Astrocyte of the spinal cord (primary cell): ENCODE measurements at regions not wholly inside any gene's neighbourhood (a gene's known extent, or its start where the extent isn't known, plus 50 kb on each side); places are given as distances from the start of the nearest gene placed in this dataset.

ENCODE experiments used
- DNase-seq: peaks from one replicate; pipeline ENCODE4 v3.0.0; 2011; ENCODE audit warnings: low read depth, low spot score
- H3K4me3 ChIP-seq: 2 replicates; pipeline ENCODE4 v1.5.1; 2011; ENCODE audit warnings: low read depth, mild to moderate bottlenecking, low read length, moderate library complexity
- CTCF ChIP-seq: IDR thresholded peaks from 2 replicates; pipeline ENCODE4 v1.5.1; 2012; ENCODE audit warnings: low read depth, mild to moderate bottlenecking, low read length, inconsistent platforms
- in situ Hi-C: cut with HindIII; loops from 2 replicates; pipeline ENCODE4 v1.10.0; 2017; ENCODE audit warnings: low sequenced_read_pairs

DNA sequence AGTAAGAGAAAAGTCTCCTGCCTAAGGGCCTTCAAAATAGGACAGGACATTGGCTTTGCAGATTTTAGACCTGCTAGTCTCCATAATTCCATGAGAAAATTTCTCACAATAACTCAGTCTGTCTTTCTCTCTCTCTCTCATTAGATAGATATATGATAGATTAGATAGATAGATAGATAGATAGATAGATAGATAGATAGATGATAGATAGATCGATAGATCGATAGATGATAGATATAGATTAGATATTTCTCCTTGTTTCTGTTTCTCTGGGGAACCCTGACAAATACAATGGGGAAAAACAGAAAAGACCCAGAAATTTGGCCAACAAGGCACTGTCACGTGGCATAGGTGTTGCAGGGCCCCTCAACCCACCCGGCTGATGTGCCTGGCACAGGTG, 84.4 kb upstream of the ALDH1B1 start:
- DNase-seq = no peak
- TF ChIP-seq CTCF = no peak
- H3K4me3 ChIP-seq = no peak overlapping the region
- in situ Hi-C loops = no loop called here

- no peak overlapping the region for H3K4me3 ChIP-seq
- no peak for DNase-seq
- TF ChIP-seq CTCF = no peak
- in situ Hi-C loops = no loop called here
Measured at GRCh38 chr9:38306899-38307298, 85.6 kb upstream of the ALDH1B1 start.

DNA sequence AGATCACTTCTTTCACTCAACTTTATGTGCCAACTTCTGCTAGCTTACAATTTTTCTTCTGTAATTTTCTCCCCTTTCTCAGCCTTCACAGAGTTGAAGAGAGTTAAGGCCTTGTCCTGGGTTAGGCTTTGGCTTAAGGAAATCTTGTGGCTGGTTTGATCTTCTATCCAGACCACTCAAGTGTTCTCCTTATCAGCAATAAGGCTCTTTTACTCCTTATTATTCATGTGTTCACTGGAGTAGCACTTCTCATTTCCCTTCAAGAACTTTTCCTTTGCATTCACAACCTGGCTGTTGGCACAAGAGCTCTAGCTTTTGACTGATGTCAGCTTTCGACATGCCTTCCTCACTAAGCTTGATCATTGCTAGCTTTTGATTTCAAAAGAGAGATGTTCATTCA, 86.9 kb upstream of the ALDH1B1 start:
- in situ Hi-C loops = no loop called here
- TF ChIP-seq CTCF = no peak
- no peak for DNase-seq
- no peak overlapping the region for H3K4me3 ChIP-seq

DNA sequence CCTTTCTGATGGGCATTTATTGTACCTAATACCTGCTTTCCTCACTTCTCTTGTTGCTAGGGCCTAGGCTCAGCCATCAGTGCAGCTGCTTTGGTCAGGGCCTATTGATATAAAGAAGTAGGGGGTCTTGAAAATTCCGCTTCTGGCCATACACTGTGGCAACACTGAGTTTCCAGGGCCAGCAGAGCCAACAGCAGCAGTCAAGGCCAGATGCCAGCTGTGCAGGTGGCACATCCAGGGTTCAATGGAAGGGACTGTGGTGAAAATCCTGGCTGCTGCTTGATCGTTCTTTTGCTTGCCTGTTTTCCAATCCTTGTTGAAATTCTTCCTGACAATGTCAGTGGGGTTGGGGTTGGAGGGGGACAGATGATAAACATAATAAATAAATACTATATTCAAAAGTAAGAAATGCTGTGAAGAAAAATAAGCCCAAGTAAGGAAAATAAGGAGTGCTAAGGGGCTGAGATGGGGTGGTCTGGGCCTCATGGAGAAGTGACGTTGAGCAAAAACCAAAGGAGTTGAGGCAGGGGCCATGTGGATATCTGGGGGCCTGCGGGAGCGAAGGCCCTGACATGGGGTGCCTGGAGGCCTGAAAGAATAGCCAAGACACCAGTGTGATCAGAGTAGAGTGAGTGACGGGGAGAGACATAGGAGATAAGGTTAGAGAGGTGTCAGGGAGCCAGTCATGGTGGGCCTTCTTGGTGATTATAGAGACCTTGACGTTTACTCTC, 91.0 kb upstream of the ALDH1B1 start:
- no peak overlapping the region for H3K4me3 ChIP-seq
- no peak for DNase-seq
- in situ Hi-C loops = no loop called here
- TF ChIP-seq CTCF = no peak

GRCh38 chr9:38299856-38300255, 92.6 kb upstream of the ALDH1B1 start:
- in situ Hi-C loops = no loop called here
- no peak for TF ChIP-seq CTCF
- DNase-seq = no peak
- no peak overlapping the region for H3K4me3 ChIP-seq

DNA sequence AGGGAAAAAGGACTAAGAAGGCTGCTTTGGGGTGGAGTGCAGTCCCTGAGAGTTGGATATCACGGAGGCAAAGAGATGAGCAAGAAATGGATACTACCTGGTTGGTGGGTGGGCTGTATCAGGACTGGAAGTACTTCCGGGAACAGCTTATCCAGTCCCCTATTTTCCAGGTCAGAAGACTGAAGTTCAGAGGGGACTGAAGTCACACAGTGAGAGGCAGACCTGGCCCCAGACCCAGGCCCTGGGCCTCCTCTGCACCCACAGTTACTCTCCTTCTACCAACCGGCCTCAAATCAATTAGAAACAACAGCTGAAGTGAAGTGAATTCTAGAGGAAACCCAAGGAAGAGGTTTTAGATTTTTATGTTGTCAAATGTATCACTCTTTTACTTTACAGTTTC, 93.6 kb upstream of the ALDH1B1 start:
- DNase-seq = no peak
- H3K4me3 ChIP-seq = no peak overlapping the region
- no peak for TF ChIP-seq CTCF
- in situ Hi-C loops = no loop called here
